Right lobe of liver (tissue), 6 donors: ENCODE measurements at regions not wholly inside any gene's neighbourhood (a gene's known extent, or its start where the extent isn't known, plus 50 kb on each side); places are given as distances from the start of the nearest gene placed in this dataset.

ENCODE experiments used
- ATAC-seq, 4 donors: fragments of 200-7000 bp; cut with Tn5 transposase; one replicate each; pipeline ENCODE4 v1.9.1; 2020; ENCODE audit warnings: mild to moderate bottlenecking in 4 of 4, moderate library complexity in 4 of 4
- DNase-seq, 3 donors: peaks; one replicate each; pipeline ENCODE4 v3.0.0-alpha.2; 2020
- H3K27ac ChIP-seq, 3 donors: fragments of 200-600 bp; one replicate each; pipeline ENCODE4 v1.8.0; 2022
- H3K27me3 ChIP-seq, 2 donors: fragments of 200-600 bp; one replicate each; pipeline ENCODE4 v1.8.0; 2022
- H3K36me3 ChIP-seq, 4 donors: fragments of 200-600 bp; sonication (generic) in 1 of 4; one replicate each; pipeline versions ENCODE4 v1.5.1 to v1.8.0; 2017 to 2022; ENCODE audit warnings: control low read depth in 1 of 4
- H3K4me1 ChIP-seq, 4 donors: fragments of 200-600 bp; sonication (generic) in 1 of 4; one replicate each; pipeline versions ENCODE4 v1.5.1 to v1.8.0; 2017 to 2022; ENCODE audit warnings: control low read depth in 1 of 4
- H3K4me3 ChIP-seq, 3 donors: fragments of 200-600 bp; one replicate each; pipeline ENCODE4 v1.8.0; 2022
- H3K9me3 ChIP-seq, 4 donors: fragments of 200-600 bp; sonication (generic) in 1 of 4; one replicate each; pipeline versions ENCODE4 v1.5.1 to v1.8.0; 2017 to 2022; ENCODE audit warnings: control low read depth in 1 of 4
- CTCF ChIP-seq, 4 donors: fragments of 200-600 bp in 3 of 4; fragments of 450-650 bp in 1 of 4; IDR thresholded peaks; one replicate each; pipeline versions ENCODE4 v1.5.1 to v1.8.0; 2016 to 2022; ENCODE audit warnings: antibody characterized with exemption in 4 of 4, mild to moderate bottlenecking in 2 of 4
- POLR2A ChIP-seq: fragments of 450-650 bp; IDR thresholded peaks from one replicate; pipeline ENCODE4 v1.6.1; 2017; ENCODE audit warnings: antibody characterized with exemption, mild to moderate bottlenecking
- WGBS: methylation state at CpG from one replicate; pipeline ENCODE4 v1.1.6; 2018; ENCODE audit warnings: low coverage, low lambda C conversion rate; ENCODE audit not compliant: insufficient coverage; ENCODE audit errors: missing lambda C conversion rate; 5-methylcytosine and 5-hydroxymethylcytosine counted together
- intact Hi-C, 2 donors: fragments of 100-400 bp; cut with DNase I; formaldehyde crosslinking; loops; one replicate each; pipeline versions ENCODE4 v1.11.2 to v1.14.1; 2022
- donor health status: DM: no; HTN: yes; CAD: no.
- donor health status: DM: no; HTN: no; CAD: no.
- donor health status: DM: no; HTN: no; CAD: no.
- donor health status: DM: no; HTN: yes; CAD: no.
- donor health status: DM: no; HTN: yes; CAD: no.

GRCh38 chr10:107443813-107444212 lies 279.3 kb upstream of the SORCS1 start:
- Histone ChIP-seq H3K9me3 (no peaks in the 10 kb centered on the region), H3K36me3 (no peaks in the 10 kb centered on the region), H3K27me3 (no peaks in the 10 kb centered on the region), H3K4me1 (no peaks in the 10 kb centered on the region), H3K27ac (no peak overlapping the region), H3K4me3 (no peak overlapping the region)
- DNase-seq = no peak
- 51% methylated on average over 2 of the region's 2 CpGs for WGBS
- TF ChIP-seq POLR2A = no peak
- TF ChIP-seq CTCF (IDR thresholded peaks at IDR 0.05) = no peak
- no peak for ATAC-seq
- intact Hi-C loops = no loop called here

GRCh38 chr10:107443326-107443725 lies 278.8 kb upstream of the SORCS1 start:
- no peak for TF ChIP-seq POLR2A
- ATAC-seq (no peak), DNase-seq (no peak)
- intact Hi-C loops = no loop called here
- Histone ChIP-seq H3K4me3 (no peak overlapping the region), H3K27ac (no peak overlapping the region), H3K9me3 (no peaks in the 10 kb centered on the region), H3K4me1 (no peaks in the 10 kb centered on the region), H3K27me3 (no peaks in the 10 kb centered on the region), H3K36me3 (no peaks in the 10 kb centered on the region)
- WGBS = 0% methylated on average over 1 of the region's 1 CpG

GRCh38 chr10:107442035-107442505 lies 277.6 kb upstream of the SORCS1 start:
- TF ChIP-seq CTCF (IDR thresholded peaks at IDR 0.05) (no peak), POLR2A (no peak)
- 50% methylated on average over 5 of the region's 5 CpGs for WGBS
- Histone ChIP-seq H3K36me3 (no peaks in the 10 kb centered on the region), H3K9me3 (no peaks in the 10 kb centered on the region), H3K4me1 (no peaks in the 10 kb centered on the region), H3K27me3 (no peaks in the 10 kb centered on the region), H3K4me3 (no peak overlapping the region), H3K27ac (no peak overlapping the region)
- intact Hi-C loops = no loop called here
- ATAC-seq (no peak), DNase-seq (no peak)

- no peak for TF ChIP-seq POLR2A
- no peak for TF ChIP-seq CTCF (IDR thresholded peaks at IDR 0.05)
- Histone ChIP-seq H3K27me3 (no peaks in the 10 kb centered on the region), H3K4me1 (no peaks in the 10 kb centered on the region), H3K9me3 (no peaks in the 10 kb centered on the region), H3K36me3 (no peaks in the 10 kb centered on the region), H3K4me3 (no peak overlapping the region), H3K27ac (no peak overlapping the region)
- DNase-seq (no peak), ATAC-seq (no peak)
- WGBS = 88% methylated on average over 5 of the region's 5 CpGs
- intact Hi-C loops = no loop called here
These were observed 276.2 kb upstream of the SORCS1 start for GRCh38 chr10:107440741-107441140.

- Histone ChIP-seq H3K4me1 (no peaks in the 10 kb centered on the region), H3K36me3 (no peaks in the 10 kb centered on the region), H3K4me3 (no peak overlapping the region), H3K9me3 (no peaks in the 10 kb centered on the region), H3K27ac (no peak overlapping the region), H3K27me3 (no peaks in the 10 kb centered on the region)
- DNase-seq = no peak
- intact Hi-C loops = no loop called here
- 49% methylated on average over 2 of the region's 2 CpGs for WGBS
- ATAC-seq = no peak
- TF ChIP-seq POLR2A = no peak
- TF ChIP-seq CTCF (IDR thresholded peaks at IDR 0.05) = no peak
These were observed 273.4 kb upstream of the SORCS1 start for GRCh38 chr10:107437921-107438320.
